Activated CD4-positive, alpha-beta T cell treated with anti-CD3 and anti-CD28 coated beads for 36 hours (primary cell): ENCODE measurements at regions not wholly inside any gene's neighbourhood (a gene's known extent, or its start where the extent isn't known, plus 50 kb on each side); places are given as distances from the start of the nearest gene placed in this dataset.
A peak's percentile ranks its signal among the peaks of the same experiment; 100 is the strongest.

Experiments
- ATAC-seq: fragments of 200-7000 bp; cut with Tn5 transposase; one replicate; pipeline ENCODE4 v1.10.0; 2021; ENCODE audit warnings: mild to moderate bottlenecking, moderate library complexity
- CTCF ChIA-PET: fragments of 350-600 bp; sonication (Branson Sonifier 250); formaldehyde crosslinking; loops from one replicate; lab custom pipeline; 2021; ENCODE audit warnings: antibody characterized with exemption; lab: Charles Lee
- POLR2A ChIA-PET: fragments of 350-600 bp; sonication (Branson Sonifier 250); formaldehyde crosslinking; loops from one replicate; lab custom pipeline; 2021; ENCODE audit warnings: antibody characterized with exemption, inconsistent platforms; lab: Charles Lee
- DNase-seq: peaks from one replicate; pipeline ENCODE4 v3.0.0-alpha.2; 2020
- H3K27ac Mint-ChIP-seq: one replicate; pipeline ENCODE4 v1.8.0; 2021; ENCODE audit warnings: mixed read lengths
- H3K27me3 Mint-ChIP-seq: one replicate; pipeline ENCODE4 v1.8.0; 2021; ENCODE audit warnings: mixed read lengths
- H3K36me3 Mint-ChIP-seq: one replicate; pipeline ENCODE4 v1.8.0; 2021; ENCODE audit warnings: low read depth, mixed read lengths
- H3K4me1 Mint-ChIP-seq: one replicate; pipeline ENCODE4 v1.8.0; 2021; ENCODE audit warnings: mixed read lengths
- H3K4me3 Mint-ChIP-seq: one replicate; pipeline ENCODE4 v1.8.0; 2021; ENCODE audit warnings: mild to moderate bottlenecking, moderate library complexity, mixed read lengths
- H3K9me3 Mint-ChIP-seq: one replicate; pipeline ENCODE4 v1.8.0; 2021; ENCODE audit warnings: low read depth, mixed read lengths
- intact Hi-C, 2 experiments: fragments of 100-400 bp; cut with DNase I in 1 of 2; cut with micrococcal nuclease in 1 of 2; formaldehyde crosslinking; loops; one replicate each; pipeline versions ENCODE4 v1.14.2 to v1.15.1; 2022 to 2024; cut with DNase I, micrococcal nuclease

- ATAC-seq (no peak), DNase-seq (no peak)
- Mint-ChIP-seq H3K9me3 (no peaks in the 10 kb centered on the region), H3K4me3 (no peak overlapping the region), H3K27ac (no peak overlapping the region), H3K4me1 (no peaks in the 10 kb centered on the region), H3K27me3 (no peaks in the 10 kb centered on the region), H3K36me3 (no peaks in the 10 kb centered on the region)
- POLR2A ChIA-PET = no interaction called here
- CTCF ChIA-PET = no interaction called here
- intact Hi-C loops = no loop called here
Observed at GRCh38 chr6:126152372-126152745, 166.0 kb downstream of the TRMT11 start.

- Mint-ChIP-seq H3K4me3 (no peak overlapping the region), H3K27ac (no peak overlapping the region), H3K27me3 (no peaks in the 10 kb centered on the region), H3K4me1 (no peaks in the 10 kb centered on the region), H3K36me3 (no peaks in the 10 kb centered on the region), H3K9me3 (no peaks in the 10 kb centered on the region)
- DNase-seq (no peak), ATAC-seq (no peak)
- POLR2A ChIA-PET = no interaction called here
- intact Hi-C loops = no loop called here
- CTCF ChIA-PET = no interaction called here
Observed at GRCh38 chr6:126153661-126154060, 167.3 kb downstream of the TRMT11 start.

- intact Hi-C loops = no loop called here
- CTCF ChIA-PET = no interaction called here
- no peak overlapping the region for H3K4me3 Mint-ChIP-seq
Observed at GRCh38 chr6:126156973-126157372, 170.6 kb downstream of the TRMT11 start.

GRCh38 chr6:126167726-126168125 lies 172.2 kb upstream of the CENPW start:
- Mint-ChIP-seq H3K9me3 (peaks cover 11% of the 10 kb centered on the region), H3K27ac (no peak overlapping the region), H3K4me3 (no peak overlapping the region), H3K27me3 (no peaks in the 10 kb centered on the region), H3K36me3 (peaks cover 8% of the 10 kb centered on the region), H3K4me1 (peaks cover 4% of the 10 kb centered on the region)
- DNase-seq = no peak
- ChIA-PET POLR2A (no interaction called here), CTCF (interaction anchor here (1.6 to 2.2 kb wide), 2 partner anchors 9 kb away, joined by 4 to 11 read pairs; no protein-coding TSS in a partner anchor)
- intact Hi-C loops = no loop called here
- no peak for ATAC-seq

More at GRCh38 chr6:126156973-126157372, 170.6 kb downstream of the TRMT11 start:
- no peak overlapping the region for H3K27ac Mint-ChIP-seq
- H3K36me3 Mint-ChIP-seq = no peaks in the 10 kb centered on the region
- POLR2A ChIA-PET = no interaction called here
- no peaks in the 10 kb centered on the region for H3K4me1 Mint-ChIP-seq
- H3K27me3 Mint-ChIP-seq = no peaks in the 10 kb centered on the region
- ATAC-seq (no peak), DNase-seq (no peak)
- H3K9me3 Mint-ChIP-seq = no peaks in the 10 kb centered on the region

- ATAC-seq (no peak), DNase-seq (no peak)
- Mint-ChIP-seq H3K9me3 (no peaks in the 10 kb centered on the region), H3K27ac (no peak overlapping the region), H3K36me3 (no peaks in the 10 kb centered on the region), H3K4me1 (peaks cover 4% of the 10 kb centered on the region), H3K4me3 (no peak overlapping the region), H3K27me3 (no peaks in the 10 kb centered on the region)
- ChIA-PET CTCF (no interaction called here), POLR2A (no interaction called here)
- intact Hi-C loops = loop anchor here (2.0 to 10.0 kb wide), 3 partner anchors 174 to 954 kb away; no protein-coding TSS in a partner anchor
Observed at GRCh38 chr6:126170433-126170832, 169.5 kb upstream of the CENPW start.

- Mint-ChIP-seq H3K36me3 (no peaks in the 10 kb centered on the region), H3K9me3 (no peaks in the 10 kb centered on the region), H3K27me3 (no peaks in the 10 kb centered on the region), H3K27ac (no peak overlapping the region), H3K4me3 (no peak overlapping the region), H3K4me1 (peaks cover 4% of the 10 kb centered on the region)
- ChIA-PET POLR2A (no interaction called here), CTCF (interaction anchor here (0.6 kb wide), 1 partner anchor 14 kb away, joined by 3 read pairs; no protein-coding TSS in a partner anchor)
- DNase-seq = peak; percentile 44
- peak; percentile 65 for ATAC-seq
- intact Hi-C loops = loop anchor here (2.0 to 10.0 kb wide), 3 partner anchors 174 to 954 kb away; no protein-coding TSS in a partner anchor
Observed at GRCh38 chr6:126170978-126171382, 168.9 kb upstream of the CENPW start.

- ChIA-PET POLR2A (no interaction called here), CTCF (interaction anchor here (1.9 kb wide), 1 partner anchor 24 kb away, joined by 3 read pairs; no protein-coding TSS in a partner anchor)
- Mint-ChIP-seq H3K36me3 (no peaks in the 10 kb centered on the region), H3K27me3 (no peaks in the 10 kb centered on the region), H3K4me3 (no peak overlapping the region), H3K9me3 (no peaks in the 10 kb centered on the region), H3K4me1 (peaks cover 4% of the 10 kb centered on the region), H3K27ac (no peak overlapping the region)
- intact Hi-C loops = loop anchor here in 1 of 2 experiments (10.0 kb wide), 1 partner anchor 953 kb away; no protein-coding TSS in a partner anchor
- no peak for ATAC-seq
- DNase-seq = no peak
Observed at GRCh38 chr6:126172131-126172530, 167.8 kb upstream of the CENPW start.

- CTCF ChIA-PET = interaction anchor here (1.9 kb wide), 1 partner anchor 25 kb away, joined by 3 read pairs; no protein-coding TSS in a partner anchor
- intact Hi-C loops = loop anchor here in 1 of 2 experiments (10.0 kb wide), 1 partner anchor 952 kb away; no protein-coding TSS in a partner anchor
- DNase-seq = no peak
Observed at GRCh38 chr6:126173265-126173664, 166.7 kb upstream of the CENPW start.

GRCh38 chr6:126174697-126175096 lies 165.2 kb upstream of the CENPW start:
- Mint-ChIP-seq H3K27ac (no peak overlapping the region), H3K4me3 (no peak overlapping the region), H3K27me3 (no peaks in the 10 kb centered on the region), H3K9me3 (no peaks in the 10 kb centered on the region), H3K4me1 (peaks cover 4% of the 10 kb centered on the region), H3K36me3 (no peaks in the 10 kb centered on the region)
- ChIA-PET CTCF (interaction anchor here (0.6 kb wide), 1 partner anchor 458 kb away, joined by 3 read pairs; no protein-coding TSS in a partner anchor), POLR2A (interaction anchor here (0.7 kb wide), 1 partner anchor 1285 kb away, joined by 3 read pairs; no protein-coding TSS in a partner anchor)
- no peak for DNase-seq
- no peak for ATAC-seq
- intact Hi-C loops = loop anchor here in 1 of 2 experiments (10.0 kb wide), 1 partner anchor 950 kb away; no protein-coding TSS in a partner anchor

More at GRCh38 chr6:126173265-126173664, 166.7 kb upstream of the CENPW start:
- Mint-ChIP-seq H3K36me3 (no peaks in the 10 kb centered on the region), H3K4me1 (peaks cover 4% of the 10 kb centered on the region), H3K27me3 (no peaks in the 10 kb centered on the region), H3K4me3 (no peak overlapping the region), H3K27ac (no peak overlapping the region), H3K9me3 (no peaks in the 10 kb centered on the region)
- ATAC-seq = no peak
- POLR2A ChIA-PET = no interaction called here

GRCh38 chr6:126175251-126175650 lies 164.7 kb upstream of the CENPW start:
- peaks cover 6% of the 10 kb centered on the region for H3K4me1 Mint-ChIP-seq
- no peak overlapping the region for H3K27ac Mint-ChIP-seq
- CTCF ChIA-PET = interaction anchor here (0.6 to 2.8 kb wide), 3 partner anchors 7 to 457 kb away, joined by 3 to 11 read pairs (median 3); no protein-coding TSS in a partner anchor
- DNase-seq (no peak), ATAC-seq (no peak)
- no peaks in the 10 kb centered on the region for H3K9me3 Mint-ChIP-seq
- no peaks in the 10 kb centered on the region for H3K27me3 Mint-ChIP-seq
- intact Hi-C loops = loop anchor here in 1 of 2 experiments (10.0 kb wide), 1 partner anchor 950 kb away; no protein-coding TSS in a partner anchor
- no peaks in the 10 kb centered on the region for H3K36me3 Mint-ChIP-seq
- H3K4me3 Mint-ChIP-seq = no peak overlapping the region
- POLR2A ChIA-PET = no interaction called here

GRCh38 chr6:126176282-126176681 lies 163.6 kb upstream of the CENPW start:
- CTCF ChIA-PET = interaction anchor here (0.7 to 2.8 kb wide), 4 partner anchors 8 to 388 kb away, joined by 3 to 11 read pairs (median 4); no protein-coding TSS in a partner anchor
- no peak for ATAC-seq

GRCh38 chr6:126180585-126180984 lies 159.3 kb upstream of the CENPW start:
- peak; percentile 70 for DNase-seq
- no peaks in the 10 kb centered on the region for H3K9me3 Mint-ChIP-seq
- peak; percentile 99 for ATAC-seq
- ChIA-PET POLR2A (no interaction called here), CTCF (no interaction called here)
- no peaks in the 10 kb centered on the region for H3K27me3 Mint-ChIP-seq
- no peak overlapping the region for H3K4me3 Mint-ChIP-seq
- intact Hi-C loops = loop anchor here in 1 of 2 experiments (5.0 kb wide), 1 partner anchor 162 kb away; the partner anchor contains the start of gene CENPW
- H3K4me1 Mint-ChIP-seq = peaks cover 14% of the 10 kb centered on the region
- H3K36me3 Mint-ChIP-seq = no peaks in the 10 kb centered on the region
- no peak overlapping the region for H3K27ac Mint-ChIP-seq

More at GRCh38 chr6:126176282-126176681, 163.6 kb upstream of the CENPW start:
- DNase-seq = no peak
- peaks cover 6% of the 10 kb centered on the region for H3K4me1 Mint-ChIP-seq
- H3K36me3 Mint-ChIP-seq = no peaks in the 10 kb centered on the region
- H3K9me3 Mint-ChIP-seq = no peaks in the 10 kb centered on the region
- intact Hi-C loops = loop anchor here in 1 of 2 experiments (10.0 kb wide), 1 partner anchor 949 kb away; no protein-coding TSS in a partner anchor
- H3K27me3 Mint-ChIP-seq = no peaks in the 10 kb centered on the region
- POLR2A ChIA-PET = no interaction called here
- no peak overlapping the region for H3K27ac Mint-ChIP-seq
- no peak overlapping the region for H3K4me3 Mint-ChIP-seq
